H1 (cell line): ENCODE measurements at regions not wholly inside any gene's neighbourhood (a gene's known extent, or its start where the extent isn't known, plus 50 kb on each side); places are given as distances from the start of the nearest gene placed in this dataset.

Experiments used
- CTCF ChIA-PET: fragments of 300-600 bp; sonication (Branson Sonifier 250); formaldehyde crosslinking; loops from one replicate; lab custom pipeline; 2021; ENCODE audit not compliant: partially characterized antibody; lab: Charles Lee
- POLR2A ChIA-PET: fragments of 300-600 bp; sonication (Branson Sonifier 250); formaldehyde crosslinking; loops from one replicate; lab custom pipeline; 2021; ENCODE audit warnings: inconsistent platforms; ENCODE audit not compliant: partially characterized antibody; lab: Charles Lee
- DNase-seq, 2 experiments: peaks; one replicate each; pipeline versions ENCODE4 v3.0.0 to v3.0.0-alpha.2; 2010 to 2022; ENCODE audit warnings: low spot score in 2 of 2, low read depth in 1 of 2, mixed read lengths in 1 of 2
- FAIRE-seq: peaks from 2 replicates; lab custom pipeline; 2011; peaks lifted over from hg19 to GRCh38; lab: Jason Lieb, UNC
- H2AFZ ChIP-seq: 2 replicates; pipeline ENCODE4 v1.8.1; 2012; ENCODE audit warnings: low read length, inconsistent platforms
- H2AK5ac ChIP-seq: 2 replicates; pipeline ENCODE4 v1.6.1; 2013; ENCODE audit warnings: low read depth, low read length
- H2BK120ac ChIP-seq: replicated peaks from 2 replicates; pipeline ENCODE3; 2013; ENCODE audit warnings: low read depth, low read length, inconsistent platforms
- H2BK12ac ChIP-seq: 2 replicates; pipeline ENCODE4 v1.6.1; 2013; ENCODE audit warnings: low read depth, low read length
- H2BK15ac ChIP-seq: 2 replicates; pipeline ENCODE4 v1.6.1; 2013; ENCODE audit warnings: low read length
- H2BK20ac ChIP-seq: 2 replicates; pipeline ENCODE4 v1.6.1; 2013; ENCODE audit warnings: low read length
- H2BK5ac ChIP-seq: 2 replicates; pipeline ENCODE4 v1.6.1; 2013; ENCODE audit warnings: low read depth, low read length
- H3K14ac ChIP-seq: 2 replicates; pipeline ENCODE4 v1.6.1; 2013; ENCODE audit warnings: inconsistent platforms; ENCODE audit not compliant: insufficient read length
- H3K18ac ChIP-seq: 2 replicates; pipeline ENCODE4 v1.6.1; 2013; ENCODE audit warnings: low read length; ENCODE audit errors: extremely low read depth
- H3K23ac ChIP-seq: 2 replicates; pipeline ENCODE4 v1.6.1; 2013; ENCODE audit warnings: inconsistent platforms; ENCODE audit not compliant: insufficient read length
- H3K23me2 ChIP-seq: 2 replicates; pipeline ENCODE4 v1.6.1; 2013; ENCODE audit warnings: low read depth, low read length
- H3K27ac ChIP-seq: 2 replicates; pipeline ENCODE4 v1.6.1; 2011; ENCODE audit warnings: low read depth, low read length, inconsistent platforms
- H3K27me3 ChIP-seq, 4 experiments: replicated peaks in 1 of 4; 1 replicate in 1 of 4; 2 replicates in 3 of 4; pipeline versions ENCODE4 v1.6.1 to v1.8.1; 2011 to 2013; ENCODE audit warnings: low read length in 3 of 4, mild to moderate bottlenecking in 3 of 4, inconsistent platforms in 2 of 4, mixed read lengths in 2 of 4, moderate library complexity in 1 of 4; ENCODE audit not compliant: control insufficient read depth in 3 of 4, insufficient read depth in 3 of 4; ENCODE audit errors: extremely low read depth in 1 of 4
- H3K36me3 ChIP-seq, 4 experiments: 2 replicates each; pipeline versions ENCODE4 v1.6.1 to v1.8.1; 2011 to 2013; ENCODE audit warnings: mild to moderate bottlenecking in 4 of 4, low read length in 3 of 4, moderate library complexity in 2 of 4, control low read depth in 1 of 4, inconsistent platforms in 1 of 4; ENCODE audit not compliant: insufficient read depth in 4 of 4, control insufficient read depth in 2 of 4
- H3K4ac ChIP-seq: replicated peaks from 2 replicates; pipeline ENCODE3; 2013; ENCODE audit warnings: low read length, low read depth, mixed read lengths, inconsistent platforms; ENCODE audit not compliant: insufficient read length
- H3K4me1 ChIP-seq, 4 experiments: replicated peaks in 1 of 4; 1 replicate in 1 of 4; 2 replicates in 3 of 4; pipeline versions ENCODE4 v1.6.1 to v1.8.1; 2011 to 2013; ENCODE audit warnings: low read length in 3 of 4, inconsistent platforms in 2 of 4, mixed read lengths in 1 of 4; ENCODE audit not compliant: insufficient read depth in 4 of 4, control insufficient read depth in 3 of 4
- H3K4me2 ChIP-seq, 2 experiments: 2 replicates each; pipeline versions ENCODE4 v1.6.1 to v1.8.1; 2011 to 2013; ENCODE audit warnings: low read depth in 2 of 2, low read length in 2 of 2, control low read depth in 1 of 2, inconsistent platforms in 1 of 2, mild to moderate bottlenecking in 1 of 2; ENCODE audit not compliant: insufficient read depth in 1 of 2
- H3K4me3 ChIP-seq, 4 experiments: fragments of 200-600, 300-600 bp in 1 of 4; sonication (generic), shearing (Covaris generic), sonication (Bioruptor Twin) in 1 of 4; 2 replicates each; pipeline versions ENCODE4 v1.5.1 to v1.8.1; 2011 to 2016; ENCODE audit warnings: low read length in 4 of 4, low read depth in 3 of 4, control low read depth in 2 of 4, inconsistent platforms in 2 of 4, mild to moderate bottlenecking in 2 of 4, mixed read lengths in 1 of 4, moderate library complexity in 1 of 4; ENCODE audit not compliant: insufficient read depth in 2 of 4; ENCODE audit errors: extremely low read depth in 1 of 4
- H3K56ac ChIP-seq: replicated peaks from 2 replicates; pipeline ENCODE3; 2013; ENCODE audit warnings: low read depth, mild to moderate bottlenecking, mixed read lengths, low read length, inconsistent platforms; ENCODE audit not compliant: insufficient read length
- H3K79me1 ChIP-seq: 2 replicates; pipeline ENCODE4 v1.6.1; 2013; ENCODE audit warnings: low read depth, low read length, control low read depth
- H3K79me2 ChIP-seq, 2 experiments: 2 replicates each; pipeline versions ENCODE4 v1.6.1 to v1.8.1; 2012 to 2013; ENCODE audit warnings: low read length in 2 of 2, mild to moderate bottlenecking in 2 of 2, inconsistent platforms in 1 of 2; ENCODE audit not compliant: insufficient read depth in 2 of 2, control insufficient read depth in 1 of 2
- H3K9ac ChIP-seq, 4 experiments: replicated peaks in 1 of 4; 1 replicate in 1 of 4; 2 replicates in 3 of 4; pipeline versions ENCODE4 v1.6.1 to v1.8.1; 2011 to 2013; ENCODE audit warnings: low read depth in 3 of 4, low read length in 3 of 4, control low read depth in 2 of 4, mild to moderate bottlenecking in 2 of 4, moderate library complexity in 2 of 4, inconsistent platforms in 1 of 4; ENCODE audit errors: extremely low read depth in 1 of 4
- H3K9me3 ChIP-seq, 2 experiments: 2 replicates each; pipeline versions ENCODE4 v1.6.1 to v1.8.1; 2012 to 2013; ENCODE audit warnings: mild to moderate bottlenecking in 2 of 2, moderate library complexity in 2 of 2, control low read depth in 1 of 2, inconsistent platforms in 1 of 2, low read depth in 1 of 2, low read length in 1 of 2, mixed read lengths in 1 of 2; ENCODE audit not compliant: insufficient read depth in 2 of 2
- H4K20me1 ChIP-seq, 2 experiments: replicated peaks in 1 of 2; 2 replicates each; pipeline versions ENCODE3 to v1.8.1; 2011 to 2013; ENCODE audit warnings: inconsistent platforms in 2 of 2, low read length in 2 of 2, mild to moderate bottlenecking in 1 of 2; ENCODE audit not compliant: insufficient read depth in 2 of 2, control insufficient read depth in 1 of 2
- H4K5ac ChIP-seq: 2 replicates; pipeline ENCODE4 v1.6.1; 2013; ENCODE audit warnings: low read length, low read depth, mixed read lengths, inconsistent platforms; ENCODE audit not compliant: insufficient read length
- H4K8ac ChIP-seq: 2 replicates; pipeline ENCODE4 v1.8.0; 2013; ENCODE audit warnings: mild to moderate bottlenecking, moderate library complexity, low read length, inconsistent platforms; ENCODE audit not compliant: insufficient read depth; ENCODE audit errors: extremely low read depth
- H4K91ac ChIP-seq: replicated peaks from 2 replicates; pipeline ENCODE3; 2013; ENCODE audit warnings: low read length, mixed read lengths, inconsistent platforms; ENCODE audit not compliant: insufficient read length
- KDM4A ChIP-seq: IDR thresholded peaks from one replicate; pipeline ENCODE4 v1.7.1; 2012; ENCODE audit warnings: low read depth, mild to moderate bottlenecking, moderate library complexity, low read length, inconsistent platforms; ENCODE audit not compliant: severe bottlenecking
- NANOG ChIP-seq: IDR thresholded peaks from 2 replicates; pipeline ENCODE4 v1.6.1; 2011; ENCODE audit warnings: low read length, low read depth, mild to moderate bottlenecking, inconsistent platforms; ENCODE audit not compliant: insufficient read depth, poor library complexity, severe bottlenecking
- RBBP5 ChIP-seq: IDR thresholded peaks from 2 replicates; pipeline ENCODE4 v1.7.1; 2012; ENCODE audit warnings: low read depth, mild to moderate bottlenecking, inconsistent platforms, low read length, moderate library complexity, borderline replicate concordance
- SIRT6 ChIP-seq: IDR thresholded peaks from one replicate; pipeline ENCODE4 v1.7.1; 2012; ENCODE audit warnings: low read length, inconsistent platforms
- TCF12 ChIP-seq: IDR thresholded peaks from 2 replicates; pipeline ENCODE4 v1.6.1; 2011; ENCODE audit warnings: low read depth, mild to moderate bottlenecking, low read length
- WGBS, 2 experiments: shearing (Covaris generic) in 1 of 2; methylation state at CpG; one replicate each; pipeline versions ENCODE4 v1.1.6 to v1.1.7; 2013 to 2015; ENCODE audit warnings: low lambda C conversion rate in 2 of 2, mixed read lengths in 2 of 2, inconsistent platforms in 1 of 2, low coverage in 1 of 2, missing lambda C conversion rate in 1 of 2; ENCODE audit not compliant: insufficient replicate concordance in 2 of 2, insufficient coverage in 1 of 2, insufficient read length in 1 of 2; ENCODE audit errors: extremely low coverage in 1 of 2, missing lambda C conversion rate in 1 of 2; 5-methylcytosine and 5-hydroxymethylcytosine counted together
- TF ChIP-seq, protein P1 (sequence below): IDR thresholded peaks from 2 replicates; pipeline ENCODE4 v1.6.1; 2012; ENCODE audit warnings: inconsistent platforms

DNA sequence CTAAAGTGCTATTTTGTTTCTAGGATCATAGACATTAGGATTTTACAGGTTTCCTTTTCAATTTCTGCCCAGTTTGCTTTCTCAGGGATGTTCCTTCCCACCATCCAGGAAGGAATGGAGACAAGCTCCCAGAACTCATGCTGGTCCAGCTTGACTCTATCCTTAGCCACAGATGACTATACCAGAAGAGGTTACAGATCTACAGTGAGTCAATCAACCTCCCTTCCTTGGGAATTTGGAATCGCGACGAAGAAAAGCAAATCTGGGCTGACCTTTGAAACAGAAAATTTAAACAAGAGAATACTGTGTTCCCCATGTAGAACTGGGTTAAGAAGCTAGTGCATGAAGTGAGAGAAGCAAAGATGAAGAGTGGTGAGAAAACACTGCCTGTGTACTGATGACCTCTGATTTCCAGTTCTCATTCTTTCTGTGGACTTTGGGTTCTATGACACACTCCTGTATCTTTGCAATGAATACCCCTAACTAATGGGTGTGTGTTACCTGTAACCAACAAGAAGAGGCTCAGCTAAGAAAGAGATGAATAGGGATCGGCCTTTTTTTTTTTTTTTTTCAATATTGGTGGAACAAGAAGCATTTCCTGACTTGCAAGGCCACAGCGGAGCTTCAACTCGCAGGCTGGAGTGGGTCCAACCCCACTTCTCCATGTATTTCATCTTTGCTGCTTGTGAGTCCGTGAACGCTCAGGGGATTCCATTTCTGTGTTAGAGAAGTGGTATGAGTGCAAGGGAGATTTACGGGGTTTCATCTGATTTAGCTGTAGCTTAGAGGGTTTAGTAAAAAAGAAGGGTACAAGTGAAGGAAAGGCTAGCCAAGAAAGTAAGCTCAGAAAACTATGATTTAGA lies 563.9 kb upstream of the CLINT1 start:
- no peak overlapping the region for H2BK20ac ChIP-seq
- H3K4ac ChIP-seq: no peak overlapping the region
- CTCF ChIA-PET: interaction anchor here (0.6 kb wide), 1 partner anchor 9 kb away, joined by 4 read pairs; no protein-coding TSS in a partner anchor
- no peak overlapping the region for H3K18ac ChIP-seq
- no peak overlapping the region for H2AK5ac ChIP-seq
- no peaks in the 10 kb centered on the region for H3K79me2 ChIP-seq
- TF ChIP-seq NANOG (no peak), RBBP5 (no peak), TCF12 (no peak), SIRT6 (no peak), KDM4A (no peak)
- TF ChIP-seq, protein P1, sequence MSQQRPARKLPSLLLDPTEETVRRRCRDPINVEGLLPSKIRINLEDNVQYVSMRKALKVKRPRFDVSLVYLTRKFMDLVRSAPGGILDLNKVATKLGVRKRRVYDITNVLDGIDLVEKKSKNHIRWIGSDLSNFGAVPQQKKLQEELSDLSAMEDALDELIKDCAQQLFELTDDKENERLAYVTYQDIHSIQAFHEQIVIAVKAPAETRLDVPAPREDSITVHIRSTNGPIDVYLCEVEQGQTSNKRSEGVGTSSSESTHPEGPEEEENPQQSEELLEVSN: no peak
- no peak overlapping the region for H3K4me3 ChIP-seq
- no peak overlapping the region for H2BK12ac ChIP-seq
- no peaks in the 10 kb centered on the region for H3K27me3 ChIP-seq
- H4K8ac ChIP-seq: no peak overlapping the region
- H3K9ac ChIP-seq: no peak overlapping the region
- H3K4me2 ChIP-seq: no peak overlapping the region
- H2BK15ac ChIP-seq: no peak overlapping the region
- FAIRE-seq (no peak), DNase-seq (no peak)
- WGBS, 2 experiments: 94% methylated on average over 9 of the region's 9 CpGs; no CpG with 5 or more reads in 1 of the 2 experiments
- no peaks in the 10 kb centered on the region for H3K79me1 ChIP-seq
- H3K23me2 ChIP-seq: no peaks in the 10 kb centered on the region
- no peak overlapping the region for H3K23ac ChIP-seq
- H4K91ac ChIP-seq: no peak overlapping the region
- H3K4me1 ChIP-seq: no peaks in the 10 kb centered on the region
- no peak overlapping the region for H2BK5ac ChIP-seq
- no peak overlapping the region for H2AFZ ChIP-seq
- no peak overlapping the region for H2BK120ac ChIP-seq
- POLR2A ChIA-PET: no interaction called here
- H3K56ac ChIP-seq: no peak overlapping the region
- no peak overlapping the region for H3K27ac ChIP-seq
- H3K36me3 ChIP-seq: no peaks in the 10 kb centered on the region
- H3K14ac ChIP-seq: no peak overlapping the region
- no peak overlapping the region for H4K5ac ChIP-seq
- no peaks in the 10 kb centered on the region for H4K20me1 ChIP-seq
- no peaks in the 10 kb centered on the region for H3K9me3 ChIP-seq
